Mesenchymal stem cell (in vitro differentiated cells and primary cell): ENCODE measurements at regions not wholly inside any gene's neighbourhood (a gene's known extent, or its start where the extent isn't known, plus 50 kb on each side); places are given as distances from the start of the nearest gene placed in this dataset.

ENCODE experiments used
- DNase-seq: peaks from one replicate; pipeline ENCODE4 v3.0.0-alpha.2; 2013
- H2AFZ ChIP-seq: one replicate; pipeline ENCODE4 v1.6.1; 2013; ENCODE audit warnings: low read depth, mild to moderate bottlenecking, control low read depth, inconsistent platforms, low read length, moderate library complexity
- H2AK5ac ChIP-seq: 2 replicates; pipeline ENCODE4 v1.6.1; 2013; ENCODE audit warnings: low read length, moderate library complexity, mild to moderate bottlenecking, inconsistent platforms; ENCODE audit not compliant: severe bottlenecking
- H2BK120ac ChIP-seq: one replicate; pipeline ENCODE4 v1.6.1; 2013; ENCODE audit warnings: low read depth, mild to moderate bottlenecking, inconsistent platforms, low read length, moderate library complexity
- H2BK12ac ChIP-seq, 2 experiments: one replicate each; pipeline ENCODE4 v1.6.1; 2013; ENCODE audit warnings: inconsistent platforms in 2 of 2, low read length in 2 of 2, mild to moderate bottlenecking in 2 of 2, moderate library complexity in 2 of 2, control low read depth in 1 of 2
- H2BK15ac ChIP-seq: one replicate; pipeline ENCODE4 v1.6.1; 2013; ENCODE audit warnings: mild to moderate bottlenecking, low read depth, inconsistent platforms; ENCODE audit not compliant: poor library complexity, severe bottlenecking
- H2BK5ac ChIP-seq: 2 replicates; pipeline ENCODE4 v1.6.1; 2013; ENCODE audit warnings: low read depth, mild to moderate bottlenecking, low read length, control low read depth, inconsistent platforms; ENCODE audit not compliant: poor library complexity, severe bottlenecking
- H3K14ac ChIP-seq, 2 experiments: one replicate each; pipeline ENCODE4 v1.6.1; 2013; ENCODE audit warnings: inconsistent platforms in 2 of 2, low read length in 2 of 2, control low read depth in 1 of 2, mild to moderate bottlenecking in 1 of 2, moderate library complexity in 1 of 2
- H3K18ac ChIP-seq, 2 experiments: one replicate each; pipeline ENCODE4 v1.6.1; 2013; ENCODE audit warnings: inconsistent platforms in 2 of 2, low read length in 2 of 2, control low read depth in 1 of 2, low read depth in 1 of 2, mild to moderate bottlenecking in 1 of 2
- H3K23ac ChIP-seq, 2 experiments: one replicate each; pipeline ENCODE4 v1.6.1; 2013; ENCODE audit warnings: inconsistent platforms in 2 of 2, low read length in 2 of 2, mild to moderate bottlenecking in 2 of 2, moderate library complexity in 2 of 2, control low read depth in 1 of 2
- H3K27ac ChIP-seq: 2 replicates; pipeline ENCODE4 v1.5.1; 2013; ENCODE audit warnings: mild to moderate bottlenecking, moderate library complexity, low read length, control low read depth, inconsistent platforms; ENCODE audit not compliant: poor library complexity, severe bottlenecking
- H3K27me3 ChIP-seq, 2 experiments: 2 replicates each; pipeline versions ENCODE4 v1.6.1 to v1.7.0; 2013; ENCODE audit warnings: low read length in 2 of 2, mild to moderate bottlenecking in 2 of 2, moderate library complexity in 2 of 2, control low read depth in 1 of 2, inconsistent platforms in 1 of 2; ENCODE audit not compliant: control insufficient read depth in 1 of 2, insufficient read depth in 1 of 2
- H3K36me3 ChIP-seq, 2 experiments: 2 replicates each; pipeline versions ENCODE4 v1.6.1 to v1.7.0; 2013; ENCODE audit warnings: low read length in 2 of 2, control low read depth in 1 of 2, inconsistent platforms in 1 of 2, low read depth in 1 of 2, mild to moderate bottlenecking in 1 of 2; ENCODE audit not compliant: insufficient read depth in 2 of 2, control insufficient read depth in 1 of 2
- H3K4ac ChIP-seq, 2 experiments: one replicate each; pipeline ENCODE4 v1.6.1; 2013; ENCODE audit warnings: inconsistent platforms in 2 of 2, low read length in 2 of 2, mild to moderate bottlenecking in 2 of 2, moderate library complexity in 2 of 2, control low read depth in 1 of 2, low read depth in 1 of 2
- H3K4me1 ChIP-seq: 2 replicates; pipeline ENCODE4 v1.6.1; 2013; ENCODE audit warnings: low read depth, low read length, control low read depth; ENCODE audit not compliant: control insufficient read depth, insufficient read depth
- H3K4me2 ChIP-seq: 2 replicates; pipeline ENCODE4 v1.6.1; 2013; ENCODE audit warnings: low read length, mild to moderate bottlenecking, inconsistent platforms; ENCODE audit not compliant: poor library complexity, severe bottlenecking
- H3K4me3 ChIP-seq, 2 experiments: 2 replicates each; pipeline versions ENCODE4 v1.5.1 to v1.7.0; 2013; ENCODE audit warnings: low read length in 2 of 2, mild to moderate bottlenecking in 2 of 2, control low read depth in 1 of 2, low read depth in 1 of 2; ENCODE audit not compliant: insufficient read depth in 1 of 2
- H3K79me1 ChIP-seq: replicated peaks from 2 replicates; pipeline ENCODE4 v1.6.1; 2013; ENCODE audit warnings: mild to moderate bottlenecking, control low read depth, low read length, inconsistent platforms; ENCODE audit not compliant: poor library complexity, severe bottlenecking
- H3K9ac ChIP-seq: 2 replicates; pipeline ENCODE4 v1.7.0; 2013; ENCODE audit warnings: mild to moderate bottlenecking, low read length, moderate library complexity
- H3K9me3 ChIP-seq: 2 replicates; pipeline ENCODE4 v1.7.0; 2013; ENCODE audit warnings: mild to moderate bottlenecking, low read length; ENCODE audit not compliant: control insufficient read depth
- H4K8ac ChIP-seq: one replicate; pipeline ENCODE4 v1.6.1; 2013; ENCODE audit warnings: inconsistent platforms, mild to moderate bottlenecking, low read length, moderate library complexity
- H4K91ac ChIP-seq: one replicate; pipeline ENCODE4 v1.6.1; 2013; ENCODE audit warnings: mild to moderate bottlenecking, low read length, inconsistent platforms
- WGBS: methylation state at CpG from one replicate; pipeline ENCODE4 v1.1.7; 2013; ENCODE audit warnings: mixed read lengths; 5-methylcytosine and 5-hydroxymethylcytosine counted together

GRCh38 chrX:107576392-107576791, 51.9 kb upstream of the PRPS1 start:
- H3K9me3 ChIP-seq = no peaks in the 10 kb centered on the region
- no peak overlapping the region for H3K27ac ChIP-seq
- H4K91ac ChIP-seq = no peak overlapping the region
- WGBS = 94% methylated on average over 3 of the region's 3 CpGs
- H3K4me1 ChIP-seq = peaks cover 2% of the 10 kb centered on the region
- H3K36me3 ChIP-seq = no peaks in the 10 kb centered on the region
- H3K4me2 ChIP-seq = no peak overlapping the region
- H2AFZ ChIP-seq = no peak overlapping the region
- no peaks in the 10 kb centered on the region for H3K79me1 ChIP-seq
- H2BK5ac ChIP-seq = no peak overlapping the region
- no peak overlapping the region for H3K23ac ChIP-seq
- no peak overlapping the region for H2AK5ac ChIP-seq
- no peak overlapping the region for H4K8ac ChIP-seq
- DNase-seq = no peak
- no peak overlapping the region for H3K4me3 ChIP-seq
- H3K14ac ChIP-seq = no peak overlapping the region
- no peak overlapping the region for H2BK15ac ChIP-seq
- H3K27me3 ChIP-seq = peaks cover 0 to 4% of the 10 kb centered on the region in 2 experiments
- peak overlapping the region in 1 of 2 experiments; percentile 28 for H3K18ac ChIP-seq
- peak overlapping the region in 1 of 2 experiments; percentile 15 for H2BK12ac ChIP-seq
- no peak overlapping the region for H3K9ac ChIP-seq
- no peak overlapping the region for H2BK120ac ChIP-seq
- peak overlapping the region in 1 of 2 experiments; percentile 37 for H3K4ac ChIP-seq

GRCh38 chrX:107576841-107577240, 51.5 kb upstream of the PRPS1 start:
- no peak overlapping the region for H3K23ac ChIP-seq
- H3K79me1 ChIP-seq = no peaks in the 10 kb centered on the region
- H3K36me3 ChIP-seq = no peaks in the 10 kb centered on the region
- H4K8ac ChIP-seq = no peak overlapping the region
- no peak for DNase-seq
- no peak overlapping the region for H2AK5ac ChIP-seq
- peaks cover 1% of the 10 kb centered on the region for H3K4me1 ChIP-seq
- no peaks in the 10 kb centered on the region for H3K9me3 ChIP-seq
- H2BK120ac ChIP-seq = no peak overlapping the region
- no peak overlapping the region for H3K4me2 ChIP-seq
- H3K4ac ChIP-seq = no peak overlapping the region
- H2BK12ac ChIP-seq = no peak overlapping the region
- no peak overlapping the region for H3K18ac ChIP-seq
- no peak overlapping the region for H3K27ac ChIP-seq
- H2BK5ac ChIP-seq = no peak overlapping the region
- no peak overlapping the region for H3K14ac ChIP-seq
- H2AFZ ChIP-seq = no peak overlapping the region
- no peak overlapping the region for H2BK15ac ChIP-seq
- WGBS = no CpG with 5 or more reads among the region's 1 CpG
- no peak overlapping the region for H3K9ac ChIP-seq
- H4K91ac ChIP-seq = no peak overlapping the region
- no peak overlapping the region for H3K4me3 ChIP-seq
- peaks cover 0 to 4% of the 10 kb centered on the region in 2 experiments for H3K27me3 ChIP-seq

GRCh38 chrX:107577933-107578332, 50.4 kb upstream of the PRPS1 start:
- Histone ChIP-seq H3K9me3 (no peaks in the 10 kb centered on the region), H2BK120ac (no peak overlapping the region), H3K18ac (no peak overlapping the region), H2AFZ (no peak overlapping the region), H3K23ac (no peak overlapping the region), H4K8ac (no peak overlapping the region), H3K4ac (no peak overlapping the region), H3K4me1 (peaks cover 1% of the 10 kb centered on the region), H3K9ac (no peak overlapping the region), H3K4me3 (no peak overlapping the region), H2AK5ac (no peak overlapping the region), H2BK15ac (no peak overlapping the region), H3K4me2 (no peak overlapping the region), H4K91ac (no peak overlapping the region), H2BK12ac (no peak overlapping the region), H3K79me1 (no peaks in the 10 kb centered on the region), H3K27me3 (no peaks in the 10 kb centered on the region), H3K14ac (no peak overlapping the region), H3K36me3 (no peaks in the 10 kb centered on the region), H3K27ac (no peak overlapping the region), H2BK5ac (no peak overlapping the region)
- no peak for DNase-seq
- 100% methylated on average over 1 of the region's 2 CpGs for WGBS
